HCT116 (cell line): ENCODE measurements at regions not wholly inside any gene's neighbourhood (a gene's known extent, or its start where the extent isn't known, plus 50 kb on each side); places are given as distances from the start of the nearest gene placed in this dataset.

Experiments used
- ATAC-seq: fragments of 200-7000 bp; cut with Tn5 transposase; 2 replicates; pipeline ENCODE4 v1.9.1; 2020; ENCODE audit warnings: mild to moderate bottlenecking, moderate library complexity
- BruUV-seq: library from RNA; stranded (reverse); fragments of 400-500 nt; replicated peaks from 2 replicates; lab custom pipeline; 2021; lab: Mats Ljungman, UMichigan
- CTCF ChIA-PET: fragments of 300-600 bp; sonication (Branson Sonifier 250); formaldehyde crosslinking; loops from one replicate; lab custom pipeline; 2021; ENCODE audit warnings: antibody characterized with exemption; lab: Charles Lee
- POLR2A ChIA-PET: fragments of 300-600, 350-600 bp; sonication (Branson Sonifier 250); formaldehyde crosslinking; loops from one replicate; lab custom pipeline; 2021; ENCODE audit warnings: antibody characterized with exemption; lab: Charles Lee
- RAD21 ChIA-PET, 2 experiments: fragments of 300-600 bp; sonication (Branson Sonifier 250); formaldehyde crosslinking; loops; one replicate each; lab custom pipeline; 2023; ENCODE audit warnings: low total read pairs in 2 of 2; ENCODE audit not compliant: uncharacterized antibody in 2 of 2, unreplicated experiment in 2 of 2, low non-redundant PET in 1 of 2; lab: Charles Lee
- DNase-seq: peaks from one replicate; pipeline ENCODE4 v3.0.0-alpha.2; 2010; ENCODE audit warnings: low read depth, low spot score
- H2AFZ ChIP-seq: fragments of 200-600 bp; shearing (Covaris generic), sonication (generic); 2 replicates; pipeline ENCODE4 v1.6.1; 2017; ENCODE audit warnings: low read depth, mixed run types, mixed read lengths, antibody characterized with exemption, low read length; ENCODE audit not compliant: poor library complexity, severe bottlenecking
- H3K27ac ChIP-seq: 2 replicates; pipeline ENCODE4 v1.5.1; 2012; ENCODE audit warnings: low read depth, low read length
- H3K27me3 ChIP-seq: fragments of 200-600 bp; sonication (generic); 2 replicates; pipeline ENCODE4 v1.6.1; 2016; ENCODE audit warnings: mixed run types, low read length, mixed read lengths; ENCODE audit not compliant: insufficient read depth
- H3K36me3 ChIP-seq, 2 experiments: fragments of 200-500 bp in 1 of 2; fragments of 200-600 bp in 1 of 2; sonication (Bioruptor generic) in 1 of 2; sonication (generic) in 1 of 2; 2 replicates each; pipeline versions ENCODE4 v1.5.1 to v1.6.1; 2014 to 2016; ENCODE audit warnings: low read length in 2 of 2, inconsistent platforms in 1 of 2, mixed read lengths in 1 of 2, mixed run types in 1 of 2; ENCODE audit not compliant: insufficient read depth in 2 of 2, control insufficient read depth in 1 of 2
- H3K4me1 ChIP-seq, 2 experiments: fragments of 200-600 bp in 1 of 2; sonication (generic) in 1 of 2; 2 replicates each; pipeline versions ENCODE4 v1.5.1 to v1.6.1; 2012 to 2017; ENCODE audit warnings: low read length in 2 of 2, inconsistent platforms in 1 of 2, mild to moderate bottlenecking in 1 of 2, mixed read lengths in 1 of 2, mixed run types in 1 of 2, moderate library complexity in 1 of 2; ENCODE audit not compliant: insufficient read depth in 2 of 2, control insufficient read depth in 1 of 2
- H3K4me2 ChIP-seq: fragments of 200-600 bp; sonication (generic); 2 replicates; pipeline ENCODE4 v1.6.1; 2017; ENCODE audit warnings: mixed run types, low read length, mixed read lengths
- H3K4me3 ChIP-seq, 2 experiments: fragments of 200-600 bp in 1 of 2; sonication (generic) in 1 of 2; replicated peaks in 1 of 2; 2 replicates each; pipeline ENCODE4 v1.5.1; 2011 to 2016; ENCODE audit warnings: low read length in 2 of 2, control low read depth in 1 of 2, low read depth in 1 of 2, mild to moderate bottlenecking in 1 of 2, mixed read lengths in 1 of 2, mixed run types in 1 of 2
- H3K79me2 ChIP-seq: fragments of 200-600 bp; sonication (generic); 2 replicates; pipeline ENCODE4 v1.6.1; 2017; ENCODE audit warnings: mild to moderate bottlenecking, mixed run types, low read length, moderate library complexity, mixed read lengths; ENCODE audit not compliant: insufficient read depth
- H3K9ac ChIP-seq: fragments of 200-600 bp; sonication (generic); 2 replicates; pipeline ENCODE4 v1.6.1; 2016; ENCODE audit warnings: low read length, mixed read lengths
- H3K9me2 ChIP-seq: fragments of 200-600 bp; sonication (generic), shearing (Covaris generic); 2 replicates; pipeline ENCODE4 v1.6.1; 2017; ENCODE audit warnings: mixed run types, mild to moderate bottlenecking, moderate library complexity; ENCODE audit not compliant: insufficient read depth
- H3K9me3 ChIP-seq, 2 experiments: fragments of 200-500 bp in 1 of 2; fragments of 200-600 bp in 1 of 2; sonication (Bioruptor generic) in 1 of 2; sonication (generic) in 1 of 2; 2 replicates each; pipeline ENCODE4 v1.6.1; 2014 to 2017; ENCODE audit warnings: low read length in 2 of 2, mixed read lengths in 2 of 2, inconsistent platforms in 1 of 2, low read depth in 1 of 2, mild to moderate bottlenecking in 1 of 2, mixed run types in 1 of 2, moderate library complexity in 1 of 2; ENCODE audit not compliant: control insufficient read depth in 1 of 2, insufficient read depth in 1 of 2
- H4K20me1 ChIP-seq: fragments of 200-600 bp; sonication (generic), shearing (Covaris generic); 2 replicates; pipeline ENCODE4 v1.6.1; 2017; ENCODE audit warnings: mixed run types, mild to moderate bottlenecking, moderate library complexity; ENCODE audit not compliant: insufficient read depth
- CBX3 ChIP-seq: IDR thresholded peaks from 2 replicates; pipeline ENCODE4 v1.6.1; 2012; ENCODE audit warnings: low read depth
- CEBPB ChIP-seq: IDR thresholded peaks from 2 replicates; pipeline ENCODE4 v1.6.1; 2012; ENCODE audit warnings: low read depth
- EGR1 ChIP-seq: IDR thresholded peaks from 2 replicates; pipeline ENCODE4 v1.6.1; 2012; ENCODE audit warnings: low read depth
- ELF1 ChIP-seq: IDR thresholded peaks from 2 replicates; pipeline ENCODE4 v1.6.1; 2012; ENCODE audit warnings: low read depth, borderline replicate concordance
- EZH2 ChIP-seq: fragments of 200-600 bp; sonication (generic); IDR thresholded peaks from 2 replicates; pipeline ENCODE4 v1.6.1; 2017; ENCODE audit warnings: antibody characterized with exemption, mixed run types
- EZH2phosphoT487 ChIP-seq: fragments of 200-600 bp; IDR thresholded peaks from 2 replicates; pipeline ENCODE4 v1.6.1; 2018; ENCODE audit warnings: antibody characterized with exemption, borderline replicate concordance
- FOSL1 ChIP-seq: IDR thresholded peaks from 2 replicates; pipeline ENCODE4 v1.6.1; 2012; ENCODE audit warnings: low read depth
- JUND ChIP-seq: IDR thresholded peaks from 2 replicates; pipeline ENCODE4 v1.6.1; 2012
- POLR2A ChIP-seq: IDR thresholded peaks from 2 replicates; pipeline ENCODE4 v1.7.0; 2011; ENCODE audit warnings: borderline replicate concordance; ENCODE audit not compliant: insufficient read depth, insufficient read length; ENCODE audit errors: extremely low read depth
- POLR2AphosphoS5 ChIP-seq: IDR thresholded peaks from 2 replicates; pipeline ENCODE4 v1.6.1; 2011; ENCODE audit warnings: mild to moderate bottlenecking, low read depth, low read length, moderate library complexity
- RAD21 ChIP-seq: IDR thresholded peaks from 2 replicates; pipeline ENCODE4 v1.6.1; 2012; ENCODE audit warnings: low read depth, mild to moderate bottlenecking
- SIN3A ChIP-seq: IDR thresholded peaks from 2 replicates; pipeline ENCODE4 v1.6.1; 2012; ENCODE audit warnings: low read depth
- SP1 ChIP-seq: IDR thresholded peaks from 2 replicates; pipeline ENCODE4 v1.6.1; 2012; ENCODE audit warnings: low read depth
- SRF ChIP-seq: IDR thresholded peaks from 2 replicates; pipeline ENCODE4 v1.6.1; 2012; ENCODE audit warnings: low read depth
- YY1 ChIP-seq: IDR thresholded peaks from 2 replicates; pipeline ENCODE4 v1.6.1; 2011; ENCODE audit warnings: low read length, low read depth, moderate library complexity, mild to moderate bottlenecking; ENCODE audit not compliant: insufficient replicate concordance; ENCODE audit errors: extremely low read depth
- ZFX ChIP-seq: fragments of 450-650 bp; IDR thresholded peaks from 2 replicates; pipeline ENCODE4 v1.6.1; 2017
- intact Hi-C: fragments of 100-400 bp; cut with micrococcal nuclease; formaldehyde crosslinking; loops from 2 replicates; pipeline ENCODE4 v1.10.0; 2022
- TF ChIP-seq, protein P1 (sequence below): IDR thresholded peaks from 2 replicates; pipeline ENCODE4 v1.6.1; 2012
- TF ChIP-seq, protein P2 (sequence below): IDR thresholded peaks from 2 replicates; pipeline ENCODE4 v1.6.1; 2012
- TF ChIP-seq, protein P3 (sequence below), 3 experiments: fragments of 200-600 bp in 1 of 3; sonication (generic) in 1 of 3; IDR thresholded peaks in 2 of 3; conservative IDR thresholded peaks in 1 of 3; 2 replicates each; pipeline ENCODE4 v1.5.1; 2012 to 2017; ENCODE audit warnings: low read depth in 2 of 3, low read length in 2 of 3, antibody characterized with exemption in 1 of 3, borderline replicate concordance in 1 of 3, control low read depth in 1 of 3, mild to moderate bottlenecking in 1 of 3, mixed read lengths in 1 of 3, mixed run types in 1 of 3, moderate library complexity in 1 of 3; ENCODE audit not compliant: insufficient read depth in 1 of 3

DNA sequence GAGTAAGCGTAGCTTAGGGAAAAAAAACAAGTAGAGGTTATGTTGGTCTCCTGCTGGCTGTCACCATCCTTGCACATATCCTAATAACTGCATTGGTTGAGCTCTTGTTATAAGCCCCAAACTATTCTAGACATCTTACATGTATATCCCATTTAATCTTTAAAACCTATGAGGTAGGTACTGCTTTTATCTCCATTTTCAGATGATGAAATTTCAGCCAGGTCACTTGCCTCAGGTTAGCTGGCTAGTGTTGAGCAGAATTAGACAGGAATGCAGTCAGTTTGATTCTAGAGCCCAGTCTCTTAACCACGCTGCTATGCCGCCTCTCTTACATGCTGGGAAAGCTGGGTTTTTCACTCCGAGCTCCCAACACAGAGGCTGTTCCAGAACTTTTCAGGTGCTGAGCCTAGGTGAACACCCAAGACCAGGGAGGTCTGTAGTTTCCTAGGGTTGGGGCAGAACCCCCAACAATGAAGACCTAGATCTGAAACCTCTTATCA lies 269.9 kb upstream of the RGS6 start:
- H3K9me2 ChIP-seq, result no peaks in the 10 kb centered on the region
- RAD21 ChIA-PET, result no interaction called here
- ATAC-seq, result no peak
- H3K9me3 ChIP-seq, result no peaks in the 10 kb centered on the region
- H3K9ac ChIP-seq, result no peak overlapping the region
- no peak for TF ChIP-seq CBX3
- no peak for TF ChIP-seq RAD21
- no peak for TF ChIP-seq SRF
- no peak for TF ChIP-seq EGR1
- no peak for TF ChIP-seq ELF1
- H3K36me3 ChIP-seq, result no peaks in the 10 kb centered on the region
- H3K27ac ChIP-seq, result no peak overlapping the region
- no peak for DNase-seq
- H3K79me2 ChIP-seq, result no peaks in the 10 kb centered on the region
- POLR2A ChIA-PET, result no interaction called here
- CTCF ChIA-PET, result no interaction called here
- BruUV-seq, result no TSS peak
- no peak overlapping the region for H3K4me3 ChIP-seq
- no peaks in the 10 kb centered on the region for H4K20me1 ChIP-seq
- H2AFZ ChIP-seq, result no peak overlapping the region
- H3K27me3 ChIP-seq, result no peaks in the 10 kb centered on the region
- peaks cover 2 to 15% of the 10 kb centered on the region in 2 experiments; a peak in 2 of 4 replicates for H3K4me1 ChIP-seq
- H3K4me2 ChIP-seq, result no peak overlapping the region
- intact Hi-C loops, result no loop called here

DNA sequence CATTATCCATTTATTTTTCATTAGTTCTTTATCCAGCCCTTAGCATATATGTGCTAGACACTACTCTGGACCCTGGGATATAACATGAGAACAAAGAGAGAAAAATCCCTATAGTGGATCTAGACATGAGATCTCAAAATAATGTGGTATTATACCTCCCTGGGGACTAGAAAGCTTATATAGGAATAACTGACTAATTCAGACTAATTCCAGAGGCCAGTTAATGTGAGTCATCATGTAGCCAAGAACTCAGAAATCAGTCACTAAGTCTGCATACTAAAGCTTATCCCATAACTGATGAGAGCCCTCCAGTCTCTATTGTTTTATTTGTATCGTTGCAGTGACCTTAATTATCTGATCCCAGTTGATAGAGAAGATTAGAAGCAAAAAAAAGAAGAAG lies 267.1 kb upstream of the RGS6 start:
- H3K9ac ChIP-seq, result no peak overlapping the region
- H3K36me3 ChIP-seq, result no peaks in the 10 kb centered on the region
- no peaks in the 10 kb centered on the region for H3K9me3 ChIP-seq
- POLR2A ChIA-PET, result no interaction called here
- no peaks in the 10 kb centered on the region for H3K79me2 ChIP-seq
- intact Hi-C loops, result no loop called here
- no peak overlapping the region for H3K4me2 ChIP-seq
- RAD21 ChIA-PET, result no interaction called here
- H3K4me3 ChIP-seq, result no peak overlapping the region
- no peaks in the 10 kb centered on the region for H4K20me1 ChIP-seq
- H3K4me1 ChIP-seq, result no peaks in the 10 kb centered on the region
- no peak overlapping the region for H3K27ac ChIP-seq
- H3K27me3 ChIP-seq, result no peaks in the 10 kb centered on the region
- ATAC-seq, result no peak
- CTCF ChIA-PET, result no interaction called here
- no TSS peak for BruUV-seq
- no peak for DNase-seq
- H2AFZ ChIP-seq, result no peak overlapping the region
- H3K9me2 ChIP-seq, result no peaks in the 10 kb centered on the region
- no peak for TF ChIP-seq POLR2A
- no peak for TF ChIP-seq POLR2AphosphoS5
- no peak for TF ChIP-seq SRF
- TF ChIP-seq ZFX, result no peak
- TF ChIP-seq, protein P1, sequence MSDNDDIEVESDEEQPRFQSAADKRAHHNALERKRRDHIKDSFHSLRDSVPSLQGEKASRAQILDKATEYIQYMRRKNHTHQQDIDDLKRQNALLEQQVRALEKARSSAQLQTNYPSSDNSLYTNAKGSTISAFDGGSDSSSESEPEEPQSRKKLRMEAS, result no peak
- no peak for TF ChIP-seq FOSL1
- no peak for TF ChIP-seq CEBPB
- TF ChIP-seq EZH2, result no peak
- TF ChIP-seq SIN3A, result no peak
- no peak for TF ChIP-seq JUND
- TF ChIP-seq EZH2phosphoT487, result no peak
- TF ChIP-seq EGR1, result no peak
- no peak for TF ChIP-seq SP1
- TF ChIP-seq, protein P2, sequence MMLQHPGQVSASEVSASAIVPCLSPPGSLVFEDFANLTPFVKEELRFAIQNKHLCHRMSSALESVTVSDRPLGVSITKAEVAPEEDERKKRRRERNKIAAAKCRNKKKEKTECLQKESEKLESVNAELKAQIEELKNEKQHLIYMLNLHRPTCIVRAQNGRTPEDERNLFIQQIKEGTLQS, result no peak
- TF ChIP-seq, protein P3, sequence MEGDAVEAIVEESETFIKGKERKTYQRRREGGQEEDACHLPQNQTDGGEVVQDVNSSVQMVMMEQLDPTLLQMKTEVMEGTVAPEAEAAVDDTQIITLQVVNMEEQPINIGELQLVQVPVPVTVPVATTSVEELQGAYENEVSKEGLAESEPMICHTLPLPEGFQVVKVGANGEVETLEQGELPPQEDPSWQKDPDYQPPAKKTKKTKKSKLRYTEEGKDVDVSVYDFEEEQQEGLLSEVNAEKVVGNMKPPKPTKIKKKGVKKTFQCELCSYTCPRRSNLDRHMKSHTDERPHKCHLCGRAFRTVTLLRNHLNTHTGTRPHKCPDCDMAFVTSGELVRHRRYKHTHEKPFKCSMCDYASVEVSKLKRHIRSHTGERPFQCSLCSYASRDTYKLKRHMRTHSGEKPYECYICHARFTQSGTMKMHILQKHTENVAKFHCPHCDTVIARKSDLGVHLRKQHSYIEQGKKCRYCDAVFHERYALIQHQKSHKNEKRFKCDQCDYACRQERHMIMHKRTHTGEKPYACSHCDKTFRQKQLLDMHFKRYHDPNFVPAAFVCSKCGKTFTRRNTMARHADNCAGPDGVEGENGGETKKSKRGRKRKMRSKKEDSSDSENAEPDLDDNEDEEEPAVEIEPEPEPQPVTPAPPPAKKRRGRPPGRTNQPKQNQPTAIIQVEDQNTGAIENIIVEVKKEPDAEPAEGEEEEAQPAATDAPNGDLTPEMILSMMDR (IDR thresholded peaks at IDR 0.05 in 2 of 3, conservative IDR thresholded peaks at IDR 0.05 in 1 of 3; ENCODE audit: borderline replicate concordance in 1 of 3, insufficient read depth in 1 of 3, low read depth in 2 of 3, low read length in 2 of 3), result no peak
- TF ChIP-seq YY1, result no peak
